ENCODE measurements at regions not wholly inside any gene's neighbourhood (a gene's known extent, or its start where the extent isn't known, plus 50 kb on each side); places are given as distances from the start of the nearest gene placed in this dataset.

- Histone ChIP-seq H3K36me3 (ENCODE audit: insufficient read depth, low read length) (no peaks in the 10 kb centered on the region), H3K27ac (ENCODE audit: low read depth, low read length) (no peak overlapping the region), H3K4me1 (ENCODE audit: control insufficient read depth, insufficient read depth, low read length, unreplicated experiment) (no peaks in the 10 kb centered on the region), H3K4me3 (ENCODE audit: low read depth, low read length) (no peak overlapping the region), H3K27me3 (ENCODE audit: insufficient read depth, low read length) (peaks cover 50% of the 10 kb centered on the region), H2AFZ (ENCODE audit: low read length, unreplicated experiment) (no peak overlapping the region), H3K79me2 (ENCODE audit: control insufficient read depth, insufficient read depth, low read length, unreplicated experiment) (no peaks in the 10 kb centered on the region)
These were observed 226.2 kb upstream of the ARID1B start for GRCh38 chr6:156550949-156551348.

DNA sequence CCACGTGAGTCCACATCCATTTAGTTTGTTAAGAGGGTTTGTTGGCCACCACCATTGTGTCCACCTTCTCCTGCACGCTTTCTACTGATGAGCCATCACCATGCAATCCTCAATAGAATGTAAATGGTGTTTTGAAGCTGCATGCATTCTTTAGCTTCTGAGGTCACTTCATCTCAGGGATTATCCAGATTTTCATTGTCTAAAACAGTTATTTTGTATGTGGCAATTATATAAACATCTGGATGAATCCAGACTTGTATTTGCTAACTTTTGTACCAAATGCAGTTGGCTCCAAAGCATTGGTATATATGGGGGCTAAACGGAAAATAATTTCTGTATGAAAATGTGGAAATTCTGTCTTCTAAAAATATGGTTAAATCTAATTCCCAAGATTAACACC lies 231.2 kb upstream of the ARID1B start:
- no peaks in the 10 kb centered on the region for H3K4me1 ChIP-seq (ENCODE audit: control insufficient read depth, insufficient read depth, low read length, unreplicated experiment)
- H3K27me3 ChIP-seq (ENCODE audit: insufficient read depth, low read length) = peaks cover 19% of the 10 kb centered on the region; the same call in 1 of the 2 replicates
- no peaks in the 10 kb centered on the region for H3K36me3 ChIP-seq (ENCODE audit: insufficient read depth, low read length)
- no peak overlapping the region for H3K27ac ChIP-seq (ENCODE audit: low read depth, low read length)
- no peak overlapping the region for H3K4me3 ChIP-seq (ENCODE audit: low read depth, low read length)
- no peaks in the 10 kb centered on the region for H3K79me2 ChIP-seq (ENCODE audit: control insufficient read depth, insufficient read depth, low read length, unreplicated experiment)
- no peak overlapping the region for H2AFZ ChIP-seq (ENCODE audit: low read length, unreplicated experiment)

GRCh38 chr6:156545021-156545420 lies 232.2 kb upstream of the ARID1B start:
- no peak overlapping the region for H2AFZ ChIP-seq (ENCODE audit: low read length, unreplicated experiment)
- H3K4me3 ChIP-seq (ENCODE audit: low read depth, low read length) = no peak overlapping the region
- peaks cover 16% of the 10 kb centered on the region; the same call in 1 of the 2 replicates for H3K27me3 ChIP-seq (ENCODE audit: insufficient read depth, low read length)
- H3K27ac ChIP-seq (ENCODE audit: low read depth, low read length) = no peak overlapping the region
- H3K79me2 ChIP-seq (ENCODE audit: control insufficient read depth, insufficient read depth, low read length, unreplicated experiment) = no peaks in the 10 kb centered on the region
- no peaks in the 10 kb centered on the region for H3K36me3 ChIP-seq (ENCODE audit: insufficient read depth, low read length)
- H3K4me1 ChIP-seq (ENCODE audit: control insufficient read depth, insufficient read depth, low read length, unreplicated experiment) = no peaks in the 10 kb centered on the region

DNA sequence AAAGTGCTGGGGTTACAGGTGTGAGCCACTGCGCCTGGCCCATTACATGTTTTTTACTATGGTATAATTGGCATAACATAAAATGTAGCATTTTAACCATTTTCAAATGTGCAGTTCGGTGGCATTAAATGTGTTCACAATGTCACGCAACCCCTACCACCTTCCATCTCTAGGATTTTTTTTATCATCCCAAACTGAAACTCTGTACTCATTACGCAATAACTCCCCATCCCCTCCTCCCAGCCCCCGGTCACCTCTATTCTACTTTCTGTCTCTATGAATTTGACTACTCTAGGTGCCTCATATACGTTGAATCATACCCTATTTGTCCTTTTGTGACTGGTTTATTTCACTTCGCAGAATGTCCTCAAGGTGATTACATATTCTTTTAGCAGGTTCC lies 233.1 kb upstream of the ARID1B start:
- Histone ChIP-seq H3K4me3 (ENCODE audit: low read depth, low read length) (no peak overlapping the region), H3K79me2 (ENCODE audit: control insufficient read depth, insufficient read depth, low read length, unreplicated experiment) (no peaks in the 10 kb centered on the region), H3K27ac (ENCODE audit: low read depth, low read length) (no peak overlapping the region), H3K36me3 (ENCODE audit: insufficient read depth, low read length) (no peaks in the 10 kb centered on the region), H3K27me3 (ENCODE audit: insufficient read depth, low read length) (peaks cover 10% of the 10 kb centered on the region; the same call in 1 of the 2 replicates), H3K4me1 (ENCODE audit: control insufficient read depth, insufficient read depth, low read length, unreplicated experiment) (no peaks in the 10 kb centered on the region), H2AFZ (ENCODE audit: low read length, unreplicated experiment) (no peak overlapping the region)

- H2AFZ ChIP-seq (ENCODE audit: low read length, unreplicated experiment) = no peak overlapping the region
- no peaks in the 10 kb centered on the region for H3K4me1 ChIP-seq (ENCODE audit: control insufficient read depth, insufficient read depth, low read length, unreplicated experiment)
- H3K27me3 ChIP-seq (ENCODE audit: insufficient read depth, low read length) = peaks cover 10% of the 10 kb centered on the region; the same call in 1 of the 2 replicates
- H3K4me3 ChIP-seq (ENCODE audit: low read depth, low read length) = no peak overlapping the region
- no peaks in the 10 kb centered on the region for H3K79me2 ChIP-seq (ENCODE audit: control insufficient read depth, insufficient read depth, low read length, unreplicated experiment)
- H3K36me3 ChIP-seq (ENCODE audit: insufficient read depth, low read length) = no peaks in the 10 kb centered on the region
- no peak overlapping the region for H3K27ac ChIP-seq (ENCODE audit: low read depth, low read length)
These were observed 233.7 kb upstream of the ARID1B start for GRCh38 chr6:156543431-156543830.

DNA sequence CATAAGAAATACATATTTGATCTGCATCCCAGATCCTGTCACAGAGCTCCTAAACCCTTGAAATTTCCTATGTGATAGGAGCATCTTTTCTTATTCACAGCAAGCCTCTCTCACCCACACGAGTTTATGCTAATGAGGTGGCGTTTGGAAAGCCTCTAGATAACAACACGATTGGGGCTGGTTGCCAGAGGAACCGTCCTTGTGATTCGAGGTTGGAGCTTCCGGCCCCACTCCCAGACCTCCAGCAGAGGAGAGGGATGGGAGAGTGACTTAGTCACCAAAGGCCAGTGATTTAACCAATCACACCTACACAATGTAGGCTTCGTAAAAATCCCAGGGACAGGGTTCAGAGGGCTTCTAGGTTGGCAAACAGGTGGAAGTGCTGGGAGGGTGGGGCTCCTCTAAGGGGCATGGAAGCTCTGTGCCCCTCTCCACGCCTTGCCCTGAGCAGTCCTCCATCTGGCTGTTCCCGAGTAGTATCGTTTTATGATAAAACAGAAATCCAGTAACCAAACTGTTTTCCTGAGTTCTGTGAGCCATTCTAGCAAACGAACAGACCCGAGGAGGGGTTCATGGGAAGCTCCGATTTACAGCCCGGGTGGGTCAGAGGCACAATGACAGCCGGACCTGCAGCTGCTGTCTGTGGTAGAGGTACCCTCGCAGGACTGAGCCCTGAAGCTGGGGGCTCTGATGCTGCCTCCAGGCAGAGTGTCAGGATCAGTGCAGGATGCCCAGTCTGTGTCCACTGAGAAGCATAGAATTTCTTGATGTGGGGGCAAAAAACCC lies 238.1 kb upstream of the ARID1B start:
- Histone ChIP-seq H3K27me3 (ENCODE audit: insufficient read depth, low read length) (peaks cover 8% of the 10 kb centered on the region), H3K4me1 (ENCODE audit: control insufficient read depth, insufficient read depth, low read length, unreplicated experiment) (no peaks in the 10 kb centered on the region), H3K4me3 (ENCODE audit: low read depth, low read length) (no peak overlapping the region)

GRCh38 chr6:156534594-156534993 lies 242.6 kb upstream of the ARID1B start:
- H3K4me1 ChIP-seq (ENCODE audit: control insufficient read depth, insufficient read depth, low read length, unreplicated experiment) = no peaks in the 10 kb centered on the region
- no peak overlapping the region for H3K27ac ChIP-seq (ENCODE audit: low read depth, low read length)
- no peak overlapping the region for H2AFZ ChIP-seq (ENCODE audit: low read length, unreplicated experiment)
- no peak overlapping the region for H3K4me3 ChIP-seq (ENCODE audit: low read depth, low read length)
- H3K27me3 ChIP-seq (ENCODE audit: insufficient read depth, low read length) = peaks cover 11% of the 10 kb centered on the region
- no peaks in the 10 kb centered on the region for H3K79me2 ChIP-seq (ENCODE audit: control insufficient read depth, insufficient read depth, low read length, unreplicated experiment)
- no peaks in the 10 kb centered on the region for H3K36me3 ChIP-seq (ENCODE audit: insufficient read depth, low read length)

More for the DNA sequence above, 238.1 kb upstream of the ARID1B start:
- Histone ChIP-seq H3K27ac (ENCODE audit: low read depth, low read length) (no peak overlapping the region), H3K36me3 (ENCODE audit: insufficient read depth, low read length) (no peaks in the 10 kb centered on the region), H3K79me2 (ENCODE audit: control insufficient read depth, insufficient read depth, low read length, unreplicated experiment) (no peaks in the 10 kb centered on the region), H2AFZ (ENCODE audit: low read length, unreplicated experiment) (no peak overlapping the region)

GRCh38 chr6:156533872-156534524 lies 243.2 kb upstream of the ARID1B start:
- Histone ChIP-seq H3K27ac (ENCODE audit: low read depth, low read length) (no peak overlapping the region), H3K36me3 (ENCODE audit: insufficient read depth, low read length) (no peaks in the 10 kb centered on the region), H3K79me2 (ENCODE audit: control insufficient read depth, insufficient read depth, low read length, unreplicated experiment) (no peaks in the 10 kb centered on the region), H3K4me1 (ENCODE audit: control insufficient read depth, insufficient read depth, low read length, unreplicated experiment) (no peaks in the 10 kb centered on the region), H3K27me3 (ENCODE audit: insufficient read depth, low read length) (peaks cover 11% of the 10 kb centered on the region), H3K4me3 (ENCODE audit: low read depth, low read length) (no peak overlapping the region), H2AFZ (ENCODE audit: low read length, unreplicated experiment) (no peak overlapping the region)

DNA sequence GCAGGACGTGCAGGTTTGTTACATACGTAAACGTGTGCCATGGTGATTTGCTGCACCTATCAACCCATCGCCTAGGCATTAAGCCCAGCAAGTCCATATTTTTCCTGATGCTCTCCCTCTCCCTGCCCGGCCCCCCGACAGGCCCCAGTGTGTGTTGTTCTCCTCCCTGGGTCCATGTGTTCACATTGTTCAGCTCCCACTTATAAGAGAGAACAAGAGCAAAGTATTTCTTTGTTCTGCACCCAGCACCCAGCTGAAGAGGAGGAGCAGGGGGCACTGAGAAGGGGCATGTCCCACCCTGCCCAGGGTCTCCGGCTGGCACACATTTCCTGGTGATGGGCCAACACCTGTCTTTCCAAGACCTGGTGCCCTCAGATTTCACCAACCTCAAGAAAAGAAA lies 251.1 kb upstream of the ARID1B start:
- no peak overlapping the region for H3K4me3 ChIP-seq (ENCODE audit: low read depth, low read length)
- no peak overlapping the region for H3K27ac ChIP-seq (ENCODE audit: low read depth, low read length)
- H3K79me2 ChIP-seq (ENCODE audit: control insufficient read depth, insufficient read depth, low read length, unreplicated experiment) = no peaks in the 10 kb centered on the region
- H3K36me3 ChIP-seq (ENCODE audit: insufficient read depth, low read length) = no peaks in the 10 kb centered on the region
- peaks cover 4% of the 10 kb centered on the region; the same call in 1 of the 2 replicates for H3K27me3 ChIP-seq (ENCODE audit: insufficient read depth, low read length)
- H2AFZ ChIP-seq (ENCODE audit: low read length, unreplicated experiment) = no peak overlapping the region
- no peaks in the 10 kb centered on the region for H3K4me1 ChIP-seq (ENCODE audit: control insufficient read depth, insufficient read depth, low read length, unreplicated experiment)

DNA sequence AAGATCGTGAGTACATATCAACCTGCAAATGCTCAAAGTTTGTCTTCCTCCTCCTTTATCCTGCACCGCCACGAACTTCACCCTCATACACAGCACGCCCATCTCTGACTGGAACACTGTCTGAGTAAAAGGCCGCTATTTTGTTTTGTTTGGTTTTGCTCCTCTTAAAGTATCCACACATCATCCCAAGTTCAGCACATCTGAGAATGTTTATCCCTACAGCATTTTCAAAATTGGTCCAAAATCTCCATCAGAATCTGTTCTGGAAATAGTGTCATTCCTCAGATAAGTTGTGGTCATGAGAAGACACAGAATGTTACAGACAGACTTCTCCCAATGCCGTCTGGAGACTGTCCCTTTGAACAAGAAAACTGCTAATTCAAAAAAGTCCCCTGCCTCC lies 251.6 kb upstream of the ARID1B start:
- H2AFZ ChIP-seq (ENCODE audit: low read length, unreplicated experiment) = no peak overlapping the region
- H3K36me3 ChIP-seq (ENCODE audit: insufficient read depth, low read length) = no peaks in the 10 kb centered on the region
- H3K79me2 ChIP-seq (ENCODE audit: control insufficient read depth, insufficient read depth, low read length, unreplicated experiment) = no peaks in the 10 kb centered on the region
- no peak overlapping the region for H3K4me3 ChIP-seq (ENCODE audit: low read depth, low read length)
- H3K27ac ChIP-seq (ENCODE audit: low read depth, low read length) = no peak overlapping the region
- H3K27me3 ChIP-seq (ENCODE audit: insufficient read depth, low read length) = peaks cover 3% of the 10 kb centered on the region; the same call in 1 of the 2 replicates
- H3K4me1 ChIP-seq (ENCODE audit: control insufficient read depth, insufficient read depth, low read length, unreplicated experiment) = no peaks in the 10 kb centered on the region

DNA sequence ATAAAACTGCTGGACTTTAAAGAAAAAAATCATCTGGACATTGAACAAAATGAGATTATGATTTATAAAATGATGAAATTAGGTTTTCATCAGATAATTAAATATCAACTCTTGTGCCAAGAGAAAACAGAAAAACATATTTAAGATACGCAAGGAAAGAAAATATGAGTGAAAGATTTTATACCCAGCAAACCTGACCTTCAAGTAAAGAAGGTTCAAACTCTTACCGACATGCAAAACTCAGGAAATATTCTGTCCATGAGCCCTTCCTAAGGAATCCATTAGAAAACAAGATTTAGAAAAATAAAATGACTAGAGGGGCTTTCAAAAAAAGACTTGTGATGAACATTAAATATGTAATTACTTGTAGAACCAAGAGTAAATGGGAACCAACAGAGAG lies 257.2 kb upstream of the ARID1B start:
- Histone ChIP-seq H3K27ac (ENCODE audit: low read depth, low read length) (no peak overlapping the region), H3K79me2 (ENCODE audit: control insufficient read depth, insufficient read depth, low read length, unreplicated experiment) (no peaks in the 10 kb centered on the region)

More for the DNA sequence above, 257.2 kb upstream of the ARID1B start:
- Histone ChIP-seq H2AFZ (ENCODE audit: low read length, unreplicated experiment) (no peak overlapping the region), H3K27me3 (ENCODE audit: insufficient read depth, low read length) (no peaks in the 10 kb centered on the region), H3K36me3 (ENCODE audit: insufficient read depth, low read length) (no peaks in the 10 kb centered on the region), H3K4me1 (ENCODE audit: control insufficient read depth, insufficient read depth, low read length, unreplicated experiment) (no peaks in the 10 kb centered on the region), H3K4me3 (ENCODE audit: low read depth, low read length) (no peak overlapping the region)
